Ectodermal cell (in vitro differentiated cells): ENCODE measurements at regions not wholly inside any gene's neighbourhood (a gene's known extent, or its start where the extent isn't known, plus 50 kb on each side); places are given as distances from the start of the nearest gene placed in this dataset.

Experiments
- H3K27ac ChIP-seq: 2 replicates; pipeline ENCODE4 v1.7.0; 2013; ENCODE audit warnings: mild to moderate bottlenecking, low read depth, low read length; ENCODE audit not compliant: insufficient read depth, poor library complexity, severe bottlenecking
- H3K27me3 ChIP-seq: 2 replicates; pipeline ENCODE4 v1.7.0; 2013; ENCODE audit warnings: mild to moderate bottlenecking, low read length; ENCODE audit not compliant: insufficient read depth, control insufficient read depth, poor library complexity, severe bottlenecking
- H3K36me3 ChIP-seq: one replicate; pipeline ENCODE4 v1.7.0; 2013; ENCODE audit warnings: low read length; ENCODE audit not compliant: control insufficient read depth, insufficient read depth
- H3K4me1 ChIP-seq: one replicate; pipeline ENCODE4 v1.7.0; 2013; ENCODE audit warnings: low read length; ENCODE audit not compliant: control insufficient read depth, insufficient read depth
- H3K4me3 ChIP-seq: 2 replicates; pipeline ENCODE4 v1.7.0; 2013; ENCODE audit warnings: low read depth, low read length, control low read depth; ENCODE audit not compliant: insufficient read depth
- H3K9me3 ChIP-seq: 2 replicates; pipeline ENCODE4 v1.7.0; 2013; ENCODE audit warnings: mild to moderate bottlenecking, low read length, moderate library complexity; ENCODE audit not compliant: control insufficient read depth
- WGBS, 2 experiments: methylation state at CpG; one replicate each; pipeline ENCODE4 v1.1.7; 2013; ENCODE audit warnings: missing lambda C conversion rate in 2 of 2; 5-methylcytosine and 5-hydroxymethylcytosine counted together

DNA sequence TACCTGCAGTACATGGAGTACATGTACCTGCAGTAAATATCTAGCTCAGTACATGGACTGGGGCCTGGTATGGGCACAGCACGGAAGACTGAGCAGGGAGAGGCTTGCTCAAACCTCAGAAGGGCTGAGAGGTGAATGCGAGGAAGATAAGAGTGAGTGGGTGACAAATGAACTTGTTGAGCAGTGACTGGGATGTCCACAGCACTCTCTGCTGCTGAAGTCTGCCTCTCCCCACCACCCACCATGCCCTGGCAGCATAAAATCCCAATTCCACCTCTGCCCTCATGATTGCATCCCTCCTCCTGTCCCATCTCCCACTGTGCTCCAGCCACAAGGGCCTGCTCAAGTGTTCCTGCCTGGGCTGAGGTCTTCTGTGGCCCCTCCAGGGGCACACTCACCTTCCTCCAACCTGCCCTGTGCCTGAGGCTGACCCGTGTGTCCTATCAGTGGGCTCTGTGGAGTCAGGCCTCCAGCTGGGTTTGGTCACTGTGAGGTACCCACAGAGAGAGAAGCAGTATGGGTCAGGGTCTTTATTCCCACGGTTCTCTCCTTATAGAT, 114.2 kb downstream of the FOXD2 start:
- 92 to 97% methylated on average over 4 of the region's 4 CpGs for WGBS, 2 experiments
- no peaks in the 10 kb centered on the region for H3K27me3 ChIP-seq
- no peak overlapping the region for H3K27ac ChIP-seq
- no peak overlapping the region for H3K4me3 ChIP-seq
- H3K9me3 ChIP-seq = no peaks in the 10 kb centered on the region
- no peaks in the 10 kb centered on the region for H3K36me3 ChIP-seq
- H3K4me1 ChIP-seq = peaks cover 25% of the 10 kb centered on the region

DNA sequence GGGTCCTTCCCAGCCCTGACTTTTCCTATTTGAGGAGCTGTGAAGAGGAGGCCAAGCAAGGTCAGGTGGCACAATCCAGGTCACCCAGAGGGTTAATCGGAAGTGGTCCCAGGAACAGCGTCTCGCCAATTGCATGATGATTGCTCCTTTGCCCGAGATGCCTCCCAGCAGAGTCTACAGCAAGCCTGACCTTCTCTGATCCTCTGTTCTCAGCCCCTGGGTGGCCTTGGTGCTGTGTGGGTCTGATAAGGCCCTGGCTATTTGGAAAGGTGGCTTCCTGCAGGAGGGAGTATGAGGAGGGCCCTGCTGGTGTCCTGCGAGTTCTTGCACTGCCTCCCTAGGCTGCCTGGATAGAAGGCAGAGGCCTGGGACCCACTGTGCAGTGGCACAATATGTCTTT, 116.2 kb downstream of the FOXD2 start:
- H3K4me1 ChIP-seq = peaks cover 10% of the 10 kb centered on the region
- H3K36me3 ChIP-seq = no peaks in the 10 kb centered on the region
- no peak overlapping the region for H3K27ac ChIP-seq
- no peaks in the 10 kb centered on the region for H3K9me3 ChIP-seq
- WGBS, 2 experiments = 92% methylated on average over 5 of the region's 5 CpGs
- H3K4me3 ChIP-seq = no peak overlapping the region
- no peaks in the 10 kb centered on the region for H3K27me3 ChIP-seq

DNA sequence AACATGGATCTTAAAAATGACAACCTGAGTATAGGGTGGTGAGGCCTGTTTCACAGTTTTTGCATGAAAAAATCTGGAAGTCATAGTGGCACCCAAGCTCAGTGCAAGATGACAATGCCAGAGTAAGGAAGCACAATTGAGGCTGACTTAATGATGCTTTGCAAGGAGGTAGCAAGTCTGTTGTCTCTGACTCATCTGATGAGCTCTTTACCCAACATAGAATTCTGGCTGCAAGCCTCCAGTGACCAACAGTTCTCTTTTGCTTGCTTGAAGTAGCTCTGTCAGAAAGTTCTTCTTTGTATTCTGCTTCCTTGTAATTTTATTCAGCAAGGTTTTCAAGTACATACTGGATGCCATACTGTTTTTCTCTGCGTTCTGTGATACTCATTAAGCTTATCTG, 117.1 kb downstream of the FOXD2 start:
- peaks cover 9% of the 10 kb centered on the region for H3K4me1 ChIP-seq
- no peaks in the 10 kb centered on the region for H3K9me3 ChIP-seq
- no peaks in the 10 kb centered on the region for H3K36me3 ChIP-seq
- no peak overlapping the region for H3K4me3 ChIP-seq
- H3K27ac ChIP-seq = no peak overlapping the region
- WGBS, 2 experiments = 94% methylated on average over 1 of the region's 1 CpG
- H3K27me3 ChIP-seq = no peaks in the 10 kb centered on the region

DNA sequence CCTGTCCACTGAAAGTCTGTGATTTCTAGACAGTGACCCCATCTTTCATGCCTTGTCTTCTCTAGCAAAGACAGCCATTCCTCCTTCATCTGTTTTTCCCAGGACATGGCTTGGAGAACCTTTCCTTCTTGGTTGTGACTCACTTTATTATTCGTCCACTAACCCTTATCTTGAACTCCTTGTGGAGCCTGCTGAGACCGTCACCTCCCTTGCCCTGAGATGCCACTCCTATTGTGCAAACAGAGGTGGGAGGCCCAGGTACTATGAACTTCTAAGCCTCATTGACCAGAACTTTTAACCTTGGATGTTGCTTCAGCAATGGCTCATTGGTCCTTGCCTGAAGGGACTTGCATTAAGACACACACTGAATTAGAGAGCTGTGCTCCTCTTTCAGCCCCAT, 117.5 kb downstream of the FOXD2 start:
- no peak overlapping the region for H3K27ac ChIP-seq

DNA sequence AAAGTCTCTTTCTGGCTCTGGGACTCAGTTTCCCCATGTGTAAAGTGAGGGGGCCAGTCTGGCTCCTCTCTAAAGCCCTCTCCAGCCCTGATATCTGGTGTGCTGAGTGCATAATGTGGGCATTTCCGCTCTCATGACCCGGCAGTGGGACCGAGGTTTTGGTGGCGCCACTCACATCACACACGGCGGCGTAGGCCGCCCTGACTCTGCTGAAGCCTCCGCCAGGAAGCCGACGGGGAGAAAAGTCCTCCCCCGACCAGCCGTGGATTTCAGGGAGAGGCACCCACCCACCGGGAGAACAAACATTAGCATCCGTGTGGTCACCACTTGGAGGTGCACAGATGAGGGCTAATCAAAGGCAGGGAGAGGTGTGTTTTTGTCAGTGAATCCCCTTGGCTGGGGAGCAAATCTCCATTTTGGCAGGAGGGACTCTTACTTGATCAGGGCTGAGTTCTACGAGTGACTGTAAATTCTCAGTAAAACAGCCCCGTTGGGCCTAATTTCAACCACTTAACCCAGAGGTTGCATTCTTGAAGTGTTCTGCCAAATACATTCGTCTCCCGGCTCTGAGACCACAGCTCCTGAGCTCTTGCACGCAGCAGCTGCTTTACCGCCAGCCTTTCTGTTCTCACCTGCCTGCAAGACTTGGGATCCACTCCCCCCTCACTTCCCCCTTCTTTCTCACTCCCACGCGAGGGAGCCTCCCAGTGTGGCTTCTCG, 118.2 kb downstream of the FOXD2 start:
- peaks cover 5% of the 10 kb centered on the region for H3K4me1 ChIP-seq
- H3K27me3 ChIP-seq = no peaks in the 10 kb centered on the region
- H3K9me3 ChIP-seq = no peaks in the 10 kb centered on the region
- no peak overlapping the region for H3K27ac ChIP-seq
- H3K36me3 ChIP-seq = no peaks in the 10 kb centered on the region
- WGBS, 2 experiments = 74 to 77% methylated on average over 24 of the region's 24 CpGs
- H3K4me3 ChIP-seq = no peak overlapping the region

More for the DNA sequence above, 117.5 kb downstream of the FOXD2 start:
- H3K9me3 ChIP-seq = no peaks in the 10 kb centered on the region
- H3K27me3 ChIP-seq = no peaks in the 10 kb centered on the region
- WGBS, 2 experiments = 91 to 92% methylated on average over 2 of the region's 2 CpGs
- peaks cover 9% of the 10 kb centered on the region for H3K4me1 ChIP-seq
- no peaks in the 10 kb centered on the region for H3K36me3 ChIP-seq
- H3K4me3 ChIP-seq = no peak overlapping the region

DNA sequence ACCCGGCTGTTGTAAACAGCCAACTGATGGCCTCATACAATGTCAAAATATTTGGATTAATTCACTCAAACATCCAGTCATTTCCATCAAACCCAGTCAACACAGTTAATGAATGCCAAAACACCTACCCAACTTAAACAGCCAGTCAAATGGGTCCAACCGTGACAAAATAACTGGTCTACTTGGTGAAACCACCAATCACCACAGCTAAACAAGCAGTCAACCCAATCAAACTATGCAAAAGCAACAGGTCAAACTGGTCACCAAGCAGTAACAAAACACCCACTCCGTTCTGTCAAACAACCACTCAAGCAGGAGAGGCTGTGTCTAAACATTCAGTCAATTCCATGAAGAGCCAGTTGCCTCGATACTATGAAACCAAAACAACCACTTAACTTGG, 119.2 kb downstream of the FOXD2 start:
- no peak overlapping the region for H3K27ac ChIP-seq
- H3K36me3 ChIP-seq = no peaks in the 10 kb centered on the region
- no peaks in the 10 kb centered on the region for H3K27me3 ChIP-seq
- 95% methylated on average over 4 of the region's 4 CpGs for WGBS, 2 experiments
- H3K4me3 ChIP-seq = no peak overlapping the region
- no peaks in the 10 kb centered on the region for H3K4me1 ChIP-seq
- H3K9me3 ChIP-seq = no peaks in the 10 kb centered on the region

DNA sequence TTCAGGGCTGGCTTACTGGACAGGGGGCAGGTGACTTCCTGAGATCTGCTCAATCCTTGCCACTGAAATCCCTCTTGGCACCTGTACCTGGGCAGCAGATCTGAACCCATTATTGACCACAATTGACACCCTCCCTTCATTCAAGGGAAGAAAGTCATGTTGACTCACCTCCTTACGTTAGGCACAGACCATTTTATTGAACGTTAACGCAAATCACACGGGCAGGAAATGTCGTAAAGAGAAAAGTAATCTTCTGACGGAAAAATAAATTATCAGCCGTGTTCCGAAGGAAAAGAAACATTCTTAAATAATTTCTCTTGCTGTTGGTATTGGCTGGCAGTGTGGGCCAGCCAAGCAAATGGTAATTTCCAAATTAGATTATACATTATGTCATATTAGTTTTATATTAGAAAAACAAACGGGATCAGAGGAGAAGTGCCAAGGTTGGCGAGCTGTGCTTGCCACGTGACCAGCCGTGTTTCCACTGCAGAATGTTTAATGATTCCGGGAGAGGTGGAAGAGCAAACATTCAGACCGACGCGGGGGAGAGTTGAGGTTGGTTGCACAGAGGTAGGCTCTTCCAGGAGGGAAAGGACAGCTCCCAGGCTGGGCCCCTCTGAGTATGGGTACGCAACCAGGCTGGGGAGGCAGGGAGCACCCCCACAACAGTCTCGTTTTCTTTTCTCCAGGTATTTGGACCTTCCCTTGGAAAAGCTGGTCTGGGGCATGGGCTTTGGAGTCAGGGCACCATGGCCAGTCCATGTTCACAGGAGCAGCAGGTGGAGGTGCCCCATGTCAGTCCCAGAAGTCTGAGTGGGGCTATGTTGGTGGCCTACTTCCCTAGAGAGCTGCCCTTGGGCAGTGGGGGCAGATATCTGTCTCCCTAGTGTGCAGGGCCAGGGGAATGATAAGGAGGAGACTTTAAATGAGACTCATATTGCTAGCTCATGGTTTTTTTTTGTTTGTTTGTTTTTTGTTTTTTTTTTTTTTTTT, 121.1 kb downstream of the FOXD2 start:
- Histone ChIP-seq H3K27ac (no peak overlapping the region), H3K4me3 (no peak overlapping the region), H3K36me3 (no peaks in the 10 kb centered on the region), H3K27me3 (no peaks in the 10 kb centered on the region), H3K9me3 (no peaks in the 10 kb centered on the region), H3K4me1 (no peaks in the 10 kb centered on the region)
- 95 to 96% methylated on average over 18 of the region's 18 CpGs for WGBS, 2 experiments

DNA sequence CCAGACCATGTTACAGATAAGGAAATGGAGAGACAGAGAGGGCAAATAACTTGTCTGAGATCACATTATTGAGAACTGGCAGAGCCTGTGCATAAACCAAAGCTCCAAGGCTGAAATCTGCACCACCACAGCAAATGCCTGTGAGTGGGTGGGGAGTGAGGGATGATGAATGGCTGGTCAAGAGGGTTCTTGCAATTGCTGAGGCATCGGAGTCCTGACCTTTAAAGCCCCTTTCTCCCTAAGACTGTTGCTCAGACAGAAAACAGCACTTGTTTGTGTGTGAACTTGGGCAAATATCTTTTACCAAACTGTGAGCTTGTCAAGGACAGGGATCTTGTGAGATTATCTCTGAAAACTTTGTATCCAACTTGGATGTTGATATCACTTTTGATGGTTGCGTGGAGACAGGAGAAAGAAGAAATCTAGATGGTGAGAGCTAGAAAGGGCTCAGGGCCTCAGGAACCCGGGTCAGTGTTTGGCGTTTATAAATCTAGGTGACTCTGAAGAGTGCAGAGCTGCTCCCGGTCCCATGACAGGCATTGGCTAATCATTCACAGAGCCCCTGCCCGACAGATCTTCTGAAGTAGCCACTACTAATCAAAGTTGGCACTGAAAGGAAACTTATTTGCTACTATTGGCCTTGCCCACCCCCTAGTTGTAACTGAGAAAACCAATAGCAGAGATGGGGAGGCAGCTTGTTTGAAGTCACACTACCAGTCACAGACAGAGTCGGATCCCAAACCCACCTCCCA, 122.3 kb downstream of the FOXD2 start:
- Histone ChIP-seq H3K9me3 (no peaks in the 10 kb centered on the region), H3K4me3 (no peak overlapping the region), H3K27me3 (no peaks in the 10 kb centered on the region), H3K27ac (no peak overlapping the region), H3K36me3 (no peaks in the 10 kb centered on the region), H3K4me1 (peaks cover 3% of the 10 kb centered on the region)
- 91 to 93% methylated on average over 7 of the region's 7 CpGs for WGBS, 2 experiments

DNA sequence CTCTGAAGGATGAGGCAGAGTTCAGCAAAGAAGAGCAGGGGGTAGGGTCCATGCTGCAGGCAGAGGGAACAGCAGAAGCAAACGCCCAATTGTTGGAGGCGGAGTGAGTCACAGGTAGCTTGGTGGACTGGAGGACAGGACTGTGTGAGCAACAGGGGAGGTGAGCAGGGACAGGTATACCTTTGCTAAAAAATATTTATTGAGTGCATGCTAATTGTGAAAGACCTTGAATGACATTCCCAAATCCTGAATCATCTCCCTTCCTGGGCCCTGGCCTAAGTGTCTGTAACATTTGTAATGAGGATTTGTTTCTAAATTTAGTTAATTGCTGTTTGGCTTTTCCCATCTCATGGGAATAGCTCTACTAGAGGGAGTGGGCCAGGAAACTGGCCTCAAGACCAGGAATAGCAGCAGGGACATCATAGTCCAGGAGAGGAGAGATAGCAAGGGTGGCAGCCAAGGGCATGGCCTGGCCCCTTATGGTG, 123.7 kb downstream of the FOXD2 start:
- no peaks in the 10 kb centered on the region for H3K9me3 ChIP-seq
- no peak overlapping the region for H3K27ac ChIP-seq
- H3K36me3 ChIP-seq = no peaks in the 10 kb centered on the region
- no peaks in the 10 kb centered on the region for H3K27me3 ChIP-seq
- WGBS, 2 experiments = 87 to 89% methylated on average over 2 of the region's 2 CpGs
- H3K4me1 ChIP-seq = peaks cover 3% of the 10 kb centered on the region
- no peak overlapping the region for H3K4me3 ChIP-seq
